SK-N-SH (cell line): ENCODE measurements at regions not wholly inside any gene's neighbourhood (a gene's known extent, or its start where the extent isn't known, plus 50 kb on each side); places are given as distances from the start of the nearest gene placed in this dataset.

ENCODE experiments used
- CTCF ChIA-PET: fragments of 300-600, 350-600 bp; formaldehyde crosslinking; extraction: SDS; loops from one replicate; lab custom pipeline; 2021; lab: Yijun Ruan, JAX
- POLR2A ChIA-PET: fragments of 350-600 bp; sonication (Branson Sonifier 250); formaldehyde crosslinking; extraction: SDS; loops from one replicate; lab custom pipeline; 2020; ENCODE audit warnings: antibody characterized with exemption, inconsistent platforms; lab: Yijun Ruan, JAX
- DNase-seq: peaks from one replicate; pipeline ENCODE4 v3.0.0; 2012
- H2AFZ ChIP-seq: fragments of 200-600 bp; sonication (generic); 2 replicates; pipeline ENCODE4 v1.8.1; 2016; ENCODE audit warnings: antibody characterized with exemption, mild to moderate bottlenecking, low read depth
- H3F3A ChIP-seq: fragments of 200-600 bp; sonication (generic); replicated peaks from 2 replicates; pipeline ENCODE3; 2016; ENCODE audit warnings: antibody characterized with exemption, mild to moderate bottlenecking; ENCODE audit not compliant: insufficient read depth
- H3K27ac ChIP-seq, 2 experiments: fragments of 200-500 bp in 1 of 2; fragments of 200-600 bp in 1 of 2; sonication (Bioruptor generic) in 1 of 2; sonication (generic), shearing (Covaris generic) in 1 of 2; 2 replicates each; pipeline versions ENCODE4 v1.5.1 to v1.6.1; 2014 to 2016; ENCODE audit warnings: low read depth in 2 of 2, inconsistent platforms in 1 of 2, low read length in 1 of 2, mild to moderate bottlenecking in 1 of 2, mixed read lengths in 1 of 2
- H3K27me3 ChIP-seq: fragments of 200-600 bp; sonication (generic), shearing (Covaris generic); 2 replicates; pipeline ENCODE4 v1.6.1; 2016; ENCODE audit warnings: mixed run types; ENCODE audit not compliant: insufficient read depth
- H3K36me3 ChIP-seq, 2 experiments: fragments of 200-500 bp in 1 of 2; fragments of 200-600 bp in 1 of 2; sonication (Bioruptor generic) in 1 of 2; sonication (generic) in 1 of 2; replicated peaks in 1 of 2; 2 replicates each; pipeline versions ENCODE3 to v1.5.1; 2014 to 2016; ENCODE audit warnings: low read length in 1 of 2, mild to moderate bottlenecking in 1 of 2; ENCODE audit not compliant: insufficient read depth in 2 of 2, control insufficient read depth in 1 of 2
- H3K4me1 ChIP-seq, 2 experiments: fragments of 200-500 bp in 1 of 2; fragments of 200-600 bp in 1 of 2; sonication (Bioruptor generic) in 1 of 2; sonication (generic), shearing (Covaris generic) in 1 of 2; 2 replicates each; pipeline versions ENCODE4 v1.5.1 to v1.6.1; 2014 to 2016; ENCODE audit warnings: low read depth in 1 of 2, low read length in 1 of 2, mixed run types in 1 of 2; ENCODE audit not compliant: insufficient read depth in 2 of 2, control insufficient read depth in 1 of 2
- H3K4me2 ChIP-seq: fragments of 200-600 bp; sonication (generic), shearing (Covaris generic); 2 replicates; pipeline ENCODE4 v1.6.1; 2017; ENCODE audit warnings: mixed run types
- H3K4me3 ChIP-seq, 2 experiments: fragments of 200-500 bp in 1 of 2; fragments of 200-600 bp in 1 of 2; sonication (Bioruptor generic) in 1 of 2; sonication (generic), shearing (Covaris generic) in 1 of 2; 2 replicates each; pipeline versions ENCODE4 v1.5.1 to v1.8.1; 2014 to 2016; ENCODE audit warnings: low read depth in 2 of 2, inconsistent platforms in 1 of 2, low read length in 1 of 2, mild to moderate bottlenecking in 1 of 2, mixed read lengths in 1 of 2, moderate library complexity in 1 of 2
- H3K79me2 ChIP-seq: fragments of 200-600 bp; sonication (generic); 2 replicates; pipeline ENCODE4 v1.8.1; 2017; ENCODE audit warnings: mild to moderate bottlenecking; ENCODE audit not compliant: insufficient read depth
- H3K9ac ChIP-seq: fragments of 200-600 bp; sonication (generic); 2 replicates; pipeline ENCODE4 v1.6.1; 2017; ENCODE audit warnings: mixed run types
- H3K9me2 ChIP-seq: fragments of 200-600 bp; sonication (generic); 2 replicates; pipeline ENCODE4 v1.6.1; 2017; ENCODE audit warnings: mixed run types
- H3K9me3 ChIP-seq: fragments of 200-600 bp; sonication (generic); 2 replicates; pipeline ENCODE4 v1.6.1; 2017; ENCODE audit warnings: mixed run types, mild to moderate bottlenecking, moderate library complexity
- H4K20me1 ChIP-seq: fragments of 200-600 bp; sonication (generic); 2 replicates; pipeline ENCODE4 v1.6.1; 2017; ENCODE audit warnings: mild to moderate bottlenecking, mixed run types; ENCODE audit not compliant: insufficient read depth
- CHD2 ChIP-seq: fragments of 150-350 bp; IDR thresholded peaks from 2 replicates; pipeline ENCODE4 v1.6.1; 2018; ENCODE audit warnings: low read length; ENCODE audit not compliant: partially characterized antibody
- ELF1 ChIP-seq: IDR thresholded peaks from 2 replicates; pipeline ENCODE4 v1.4.0; 2012
- FOSL2 ChIP-seq: IDR thresholded peaks from 2 replicates; pipeline ENCODE4 v1.4.0; 2012; ENCODE audit warnings: low read depth, mild to moderate bottlenecking, moderate library complexity, borderline replicate concordance
- FOXM1 ChIP-seq: IDR thresholded peaks from 2 replicates; pipeline ENCODE4 v1.4.0; 2012; ENCODE audit warnings: low read depth, mild to moderate bottlenecking
- GABPA ChIP-seq: IDR thresholded peaks from 2 replicates; pipeline ENCODE4 v1.4.0; 2012; ENCODE audit warnings: low read depth, mild to moderate bottlenecking
- GATA2 ChIP-seq: sonication (generic); formaldehyde crosslinking; IDR thresholded peaks from 2 replicates; pipeline ENCODE4 v1.5.0; 2020; ENCODE audit warnings: mild to moderate bottlenecking, missing genetic modification reagents
- NFIC ChIP-seq: IDR thresholded peaks from 2 replicates; pipeline ENCODE4 v1.4.0; 2012; ENCODE audit warnings: borderline replicate concordance
- NRF1 ChIP-seq: IDR thresholded peaks from 2 replicates; pipeline ENCODE4 v1.6.1; 2012; ENCODE audit warnings: low read depth, mild to moderate bottlenecking, low read length
- POLR2AphosphoS5 ChIP-seq: IDR thresholded peaks from 2 replicates; pipeline ENCODE4 v1.6.1; 2012; ENCODE audit warnings: low read depth, low read length
- RAD21 ChIP-seq: IDR thresholded peaks from 2 replicates; pipeline ENCODE4 v1.6.1; 2012; ENCODE audit warnings: mild to moderate bottlenecking, low read length
- RCOR1 ChIP-seq: fragments of 150-350 bp; IDR thresholded peaks from 2 replicates; pipeline ENCODE4 v1.6.1; 2017; ENCODE audit warnings: antibody characterized with exemption, low read length
- SMC3 ChIP-seq: IDR thresholded peaks from 2 replicates; pipeline ENCODE4 v1.6.1; 2012; ENCODE audit warnings: low read depth, low read length, improper control_type of control experiment
- TEAD4 ChIP-seq: IDR thresholded peaks from 2 replicates; pipeline ENCODE4 v1.4.0; 2012; ENCODE audit warnings: mild to moderate bottlenecking, borderline replicate concordance; ENCODE audit not compliant: insufficient read depth
- YY1 ChIP-seq: IDR thresholded peaks from 2 replicates; pipeline ENCODE4 v1.4.0; 2012; ENCODE audit warnings: low read depth, mild to moderate bottlenecking
- WGBS: methylation state at CpG from one replicate; pipeline ENCODE4 v1.1.6; 2017; ENCODE audit warnings: low lambda C conversion rate; 5-methylcytosine and 5-hydroxymethylcytosine counted together
- TF ChIP-seq, protein P1 (sequence below): IDR thresholded peaks from 2 replicates; pipeline ENCODE4; 2012
- TF ChIP-seq, protein P2 (sequence below): fragments of 150-350 bp; IDR thresholded peaks from 2 replicates; pipeline ENCODE4 v1.6.1; 2017; ENCODE audit warnings: antibody characterized with exemption, low read length, low read depth, borderline replicate concordance
- TF ChIP-seq, protein P3 (sequence below): IDR thresholded peaks from 2 replicates; pipeline ENCODE4 v1.4.0; 2012; ENCODE audit warnings: low read depth
- TF ChIP-seq, protein P4 (sequence below): fragments of 150-350 bp; IDR thresholded peaks from 2 replicates; pipeline ENCODE4 v1.6.1; 2016; ENCODE audit warnings: mild to moderate bottlenecking, low read depth, low read length
- TF ChIP-seq, protein P5 (sequence below): fragments of 200-600 bp; sonication (generic); IDR thresholded peaks from 2 replicates; pipeline ENCODE4 v1.6.1; 2017; ENCODE audit warnings: antibody characterized with exemption, mild to moderate bottlenecking, moderate library complexity

DNA sequence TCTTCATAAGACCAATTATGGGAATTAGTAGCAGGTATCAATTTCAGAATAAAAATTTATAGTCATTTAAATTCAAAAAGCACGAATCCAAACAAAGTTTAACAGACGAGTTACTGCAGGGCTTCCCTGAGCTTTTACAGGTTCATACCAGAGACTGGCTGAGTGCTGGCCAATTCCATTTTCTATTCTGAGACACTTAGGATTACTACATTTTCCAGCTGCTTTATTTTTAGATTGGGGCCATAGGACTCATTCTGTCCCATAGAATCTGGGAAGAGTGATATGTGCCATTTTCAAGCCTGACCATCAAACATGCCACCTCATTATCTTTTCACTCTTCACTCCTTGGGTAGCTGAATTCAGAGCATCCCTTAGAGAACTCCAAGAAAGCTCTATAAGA lies 410.7 kb downstream of the DNAH5 start:
- Histone ChIP-seq H3K4me3 (no peak overlapping the region), H3K9me3 (no peaks in the 10 kb centered on the region), H3K4me1 (no peaks in the 10 kb centered on the region), H4K20me1 (no peaks in the 10 kb centered on the region), H3K79me2 (no peaks in the 10 kb centered on the region), H3K36me3 (no peaks in the 10 kb centered on the region), H2AFZ (no peak overlapping the region), H3F3A (no peaks in the 10 kb centered on the region), H3K9ac (no peak overlapping the region), H3K27me3 (peaks cover 7% of the 10 kb centered on the region; the same call in 1 of the 2 replicates), H3K4me2 (no peak overlapping the region), H3K27ac (no peak overlapping the region), H3K9me2 (no peaks in the 10 kb centered on the region)
- TF ChIP-seq RCOR1 (no peak), NRF1 (no peak), TEAD4 (no peak), YY1 (no peak), RAD21 (no peak), SMC3 (no peak), POLR2AphosphoS5 (no peak)
- TF ChIP-seq, protein P1, sequence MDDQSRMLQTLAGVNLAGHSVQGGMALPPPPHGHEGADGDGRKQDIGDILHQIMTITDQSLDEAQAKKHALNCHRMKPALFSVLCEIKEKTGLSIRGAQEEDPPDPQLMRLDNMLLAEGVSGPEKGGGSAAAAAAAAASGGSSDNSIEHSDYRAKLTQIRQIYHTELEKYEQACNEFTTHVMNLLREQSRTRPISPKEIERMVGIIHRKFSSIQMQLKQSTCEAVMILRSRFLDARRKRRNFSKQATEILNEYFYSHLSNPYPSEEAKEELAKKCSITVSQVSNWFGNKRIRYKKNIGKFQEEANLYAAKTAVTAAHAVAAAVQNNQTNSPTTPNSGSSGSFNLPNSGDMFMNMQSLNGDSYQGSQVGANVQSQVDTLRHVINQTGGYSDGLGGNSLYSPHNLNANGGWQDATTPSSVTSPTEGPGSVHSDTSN: no peak
- TF ChIP-seq, protein P2, sequence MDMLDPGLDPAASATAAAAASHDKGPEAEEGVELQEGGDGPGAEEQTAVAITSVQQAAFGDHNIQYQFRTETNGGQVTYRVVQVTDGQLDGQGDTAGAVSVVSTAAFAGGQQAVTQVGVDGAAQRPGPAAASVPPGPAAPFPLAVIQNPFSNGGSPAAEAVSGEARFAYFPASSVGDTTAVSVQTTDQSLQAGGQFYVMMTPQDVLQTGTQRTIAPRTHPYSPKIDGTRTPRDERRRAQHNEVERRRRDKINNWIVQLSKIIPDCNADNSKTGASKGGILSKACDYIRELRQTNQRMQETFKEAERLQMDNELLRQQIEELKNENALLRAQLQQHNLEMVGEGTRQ: no peak
- no peak for DNase-seq
- CTCF ChIA-PET: no interaction called here
- POLR2A ChIA-PET: no interaction called here
- 2% methylated on average over 2 of the region's 2 CpGs for WGBS

DNA sequence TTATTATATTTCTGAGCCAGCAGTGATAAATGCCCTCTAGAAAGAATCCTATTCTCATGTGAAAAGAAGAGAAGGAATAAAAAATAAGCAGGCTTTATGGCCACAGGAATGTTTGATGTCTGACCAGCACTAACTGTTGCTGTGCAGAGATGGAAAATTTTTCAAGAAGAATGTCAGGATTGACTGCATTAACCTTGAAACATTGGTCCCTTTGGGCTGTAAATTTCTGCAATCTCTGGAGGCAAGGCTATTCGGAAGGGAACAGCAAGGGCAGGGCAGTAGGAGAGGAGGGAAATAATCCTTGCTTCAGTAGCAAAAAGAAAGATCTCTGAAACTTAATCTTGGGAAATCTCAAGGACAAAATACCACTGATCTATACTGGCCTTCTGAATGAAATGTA lies 415.2 kb downstream of the DNAH5 start:
- no peak overlapping the region for H3K4me2 ChIP-seq
- no peak for DNase-seq
- H3K9ac ChIP-seq: no peak overlapping the region
- no peaks in the 10 kb centered on the region for H3K4me1 ChIP-seq
- H3K9me3 ChIP-seq: no peaks in the 10 kb centered on the region
- no peaks in the 10 kb centered on the region for H3F3A ChIP-seq
- H3K4me3 ChIP-seq: no peak overlapping the region
- peaks cover 10% of the 10 kb centered on the region; the same call in 1 of the 2 replicates for H3K27me3 ChIP-seq
- no peak overlapping the region for H3K27ac ChIP-seq
- H4K20me1 ChIP-seq: no peaks in the 10 kb centered on the region
- WGBS: 0% methylated on average over 1 of the region's 1 CpG
- H3K36me3 ChIP-seq: no peaks in the 10 kb centered on the region
- no peak overlapping the region for H2AFZ ChIP-seq
- H3K9me2 ChIP-seq: no peaks in the 10 kb centered on the region
- ChIA-PET POLR2A (no interaction called here), CTCF (no interaction called here)
- H3K79me2 ChIP-seq: no peaks in the 10 kb centered on the region
- TF ChIP-seq, protein P1: no peak
- TF ChIP-seq YY1: no peak
- TF ChIP-seq, protein P3, sequence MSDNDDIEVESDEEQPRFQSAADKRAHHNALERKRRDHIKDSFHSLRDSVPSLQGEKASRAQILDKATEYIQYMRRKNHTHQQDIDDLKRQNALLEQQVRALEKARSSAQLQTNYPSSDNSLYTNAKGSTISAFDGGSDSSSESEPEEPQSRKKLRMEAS: no peak
- TF ChIP-seq, protein P4, sequence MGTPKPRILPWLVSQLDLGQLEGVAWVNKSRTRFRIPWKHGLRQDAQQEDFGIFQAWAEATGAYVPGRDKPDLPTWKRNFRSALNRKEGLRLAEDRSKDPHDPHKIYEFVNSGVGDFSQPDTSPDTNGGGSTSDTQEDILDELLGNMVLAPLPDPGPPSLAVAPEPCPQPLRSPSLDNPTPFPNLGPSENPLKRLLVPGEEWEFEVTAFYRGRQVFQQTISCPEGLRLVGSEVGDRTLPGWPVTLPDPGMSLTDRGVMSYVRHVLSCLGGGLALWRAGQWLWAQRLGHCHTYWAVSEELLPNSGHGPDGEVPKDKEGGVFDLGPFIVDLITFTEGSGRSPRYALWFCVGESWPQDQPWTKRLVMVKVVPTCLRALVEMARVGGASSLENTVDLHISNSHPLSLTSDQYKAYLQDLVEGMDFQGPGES: no peak
- no peak for TF ChIP-seq POLR2AphosphoS5
- TF ChIP-seq CHD2: no peak
- no peak for TF ChIP-seq FOSL2
- no peak for TF ChIP-seq ELF1
- TF ChIP-seq, protein P5, sequence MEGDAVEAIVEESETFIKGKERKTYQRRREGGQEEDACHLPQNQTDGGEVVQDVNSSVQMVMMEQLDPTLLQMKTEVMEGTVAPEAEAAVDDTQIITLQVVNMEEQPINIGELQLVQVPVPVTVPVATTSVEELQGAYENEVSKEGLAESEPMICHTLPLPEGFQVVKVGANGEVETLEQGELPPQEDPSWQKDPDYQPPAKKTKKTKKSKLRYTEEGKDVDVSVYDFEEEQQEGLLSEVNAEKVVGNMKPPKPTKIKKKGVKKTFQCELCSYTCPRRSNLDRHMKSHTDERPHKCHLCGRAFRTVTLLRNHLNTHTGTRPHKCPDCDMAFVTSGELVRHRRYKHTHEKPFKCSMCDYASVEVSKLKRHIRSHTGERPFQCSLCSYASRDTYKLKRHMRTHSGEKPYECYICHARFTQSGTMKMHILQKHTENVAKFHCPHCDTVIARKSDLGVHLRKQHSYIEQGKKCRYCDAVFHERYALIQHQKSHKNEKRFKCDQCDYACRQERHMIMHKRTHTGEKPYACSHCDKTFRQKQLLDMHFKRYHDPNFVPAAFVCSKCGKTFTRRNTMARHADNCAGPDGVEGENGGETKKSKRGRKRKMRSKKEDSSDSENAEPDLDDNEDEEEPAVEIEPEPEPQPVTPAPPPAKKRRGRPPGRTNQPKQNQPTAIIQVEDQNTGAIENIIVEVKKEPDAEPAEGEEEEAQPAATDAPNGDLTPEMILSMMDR: no peak
- TF ChIP-seq FOXM1: no peak
- TF ChIP-seq, protein P2: no peak
- TF ChIP-seq NFIC: no peak
- TF ChIP-seq GATA2 (CRISPR knock-in tag): no peak
- TF ChIP-seq GABPA: no peak
- TF ChIP-seq SMC3: no peak
